ENCODE measurements at regions not wholly inside any gene's neighbourhood (a gene's known extent, or its start where the extent isn't known, plus 50 kb on each side); places are given as distances from the start of the nearest gene placed in this dataset.
"Not testable (repeated sequence)": the region's sequence is repeated elsewhere in the genome, so short reads cannot be mapped to it uniquely, and the experiment has no call there.

GRCh38 chr7:411116-411515, 108.5 kb downstream of the PDGFA start:
- TF ChIP-seq CTCF (IDR thresholded peaks at IDR 0.05 in 8 of 11, conservative IDR thresholded peaks at IDR 0.05 in 3 of 11); POLR2A (IDR thresholded peaks at IDR 0.05); POLR2AphosphoS5 (IDR thresholded peaks at IDR 0.05): not testable (repeated sequence)
